ENCODE measurements at regions not wholly inside any gene's neighbourhood (a gene's known extent, or its start where the extent isn't known, plus 50 kb on each side); places are given as distances from the start of the nearest gene placed in this dataset.

DNA sequence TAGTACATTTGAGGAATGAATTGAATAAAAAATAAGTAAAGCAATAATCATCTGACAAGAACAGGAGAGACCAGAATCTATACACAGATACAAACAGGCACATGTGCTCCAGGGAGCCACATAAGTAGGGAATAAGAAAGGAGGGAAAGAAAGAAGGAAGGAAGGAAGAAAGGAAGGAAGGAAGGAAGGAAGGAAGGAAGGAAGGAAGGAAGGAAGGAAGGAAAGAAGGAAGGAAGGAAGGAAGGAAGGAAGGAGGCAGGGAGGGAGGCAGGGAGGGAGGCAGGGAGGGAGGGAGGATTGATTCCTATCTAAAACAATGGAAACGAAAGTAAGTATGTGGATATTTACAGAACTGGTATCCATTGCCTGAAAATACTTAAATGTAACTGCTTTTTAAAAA is 475.8 kb downstream of the NLGN4X start:
- TF ChIP-seq, protein P1, sequence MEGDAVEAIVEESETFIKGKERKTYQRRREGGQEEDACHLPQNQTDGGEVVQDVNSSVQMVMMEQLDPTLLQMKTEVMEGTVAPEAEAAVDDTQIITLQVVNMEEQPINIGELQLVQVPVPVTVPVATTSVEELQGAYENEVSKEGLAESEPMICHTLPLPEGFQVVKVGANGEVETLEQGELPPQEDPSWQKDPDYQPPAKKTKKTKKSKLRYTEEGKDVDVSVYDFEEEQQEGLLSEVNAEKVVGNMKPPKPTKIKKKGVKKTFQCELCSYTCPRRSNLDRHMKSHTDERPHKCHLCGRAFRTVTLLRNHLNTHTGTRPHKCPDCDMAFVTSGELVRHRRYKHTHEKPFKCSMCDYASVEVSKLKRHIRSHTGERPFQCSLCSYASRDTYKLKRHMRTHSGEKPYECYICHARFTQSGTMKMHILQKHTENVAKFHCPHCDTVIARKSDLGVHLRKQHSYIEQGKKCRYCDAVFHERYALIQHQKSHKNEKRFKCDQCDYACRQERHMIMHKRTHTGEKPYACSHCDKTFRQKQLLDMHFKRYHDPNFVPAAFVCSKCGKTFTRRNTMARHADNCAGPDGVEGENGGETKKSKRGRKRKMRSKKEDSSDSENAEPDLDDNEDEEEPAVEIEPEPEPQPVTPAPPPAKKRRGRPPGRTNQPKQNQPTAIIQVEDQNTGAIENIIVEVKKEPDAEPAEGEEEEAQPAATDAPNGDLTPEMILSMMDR (IDR thresholded peaks at IDR 0.05; ENCODE audit: control insufficient read depth, insufficient read depth, low read depth, low read length, missing control alignments): no peak
- H3K4me3 ChIP-seq (ENCODE audit: control insufficient read depth, low read depth, low read length): no peak overlapping the region
- no peak for DNase-seq (ENCODE audit: low read depth)

DNA sequence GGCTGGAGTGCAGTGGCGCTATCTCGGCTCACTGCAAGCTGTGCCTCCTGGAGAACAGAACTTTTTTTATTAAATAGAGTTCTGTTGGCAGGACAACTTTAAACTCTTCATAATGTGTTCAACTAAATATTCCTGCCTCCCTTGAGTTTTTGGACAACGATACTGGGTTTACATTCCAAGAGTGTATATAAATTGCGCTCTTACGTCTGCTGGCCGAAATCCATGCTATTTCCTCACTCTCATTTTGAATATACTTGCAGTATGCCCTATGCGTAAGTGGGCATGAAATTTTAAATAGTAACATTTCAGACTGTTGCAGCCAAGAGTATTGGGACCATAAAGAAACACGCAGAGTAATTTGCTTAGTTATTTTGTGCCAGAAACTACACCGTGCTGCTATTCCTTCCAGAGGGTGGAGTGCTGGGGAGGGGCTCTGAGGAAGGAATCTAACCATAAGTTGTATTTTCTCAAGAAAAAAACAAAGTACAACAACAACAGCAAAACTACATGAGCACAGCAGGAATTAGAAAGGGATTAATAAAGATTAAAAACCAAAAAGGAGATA is 480.0 kb downstream of the NLGN4X start:
- DNase-seq (ENCODE audit: low read depth): no peak
- TF ChIP-seq, protein P1 (IDR thresholded peaks at IDR 0.05; ENCODE audit: control insufficient read depth, insufficient read depth, low read depth, low read length, missing control alignments): no peak
- H3K4me3 ChIP-seq (ENCODE audit: control insufficient read depth, low read depth, low read length): no peak overlapping the region

DNA sequence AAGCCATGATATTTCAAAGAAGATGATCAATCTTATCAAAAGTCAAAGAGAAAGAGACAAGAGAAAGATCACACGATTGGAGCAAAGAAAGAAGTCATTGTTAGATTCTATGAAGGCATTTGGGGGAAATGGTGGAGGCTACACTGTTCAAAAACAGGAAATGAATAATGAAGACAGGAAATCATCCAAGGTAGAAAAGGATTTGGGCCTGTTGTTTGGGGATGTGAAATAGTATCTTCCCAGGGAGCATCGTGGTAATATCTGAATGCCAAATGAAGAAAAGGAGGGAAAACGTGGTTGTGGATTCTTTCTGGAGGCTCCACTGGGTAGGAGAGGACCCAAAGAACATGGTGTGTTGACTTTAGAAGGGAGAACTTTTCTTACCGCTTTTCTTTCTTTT is 482.4 kb downstream of the NLGN4X start:
- TF ChIP-seq, protein P1 (IDR thresholded peaks at IDR 0.05; ENCODE audit: control insufficient read depth, insufficient read depth, low read depth, low read length, missing control alignments): no peak
- DNase-seq (ENCODE audit: low read depth): no peak
- H3K4me3 ChIP-seq (ENCODE audit: control insufficient read depth, low read depth, low read length): no peak overlapping the region

DNA sequence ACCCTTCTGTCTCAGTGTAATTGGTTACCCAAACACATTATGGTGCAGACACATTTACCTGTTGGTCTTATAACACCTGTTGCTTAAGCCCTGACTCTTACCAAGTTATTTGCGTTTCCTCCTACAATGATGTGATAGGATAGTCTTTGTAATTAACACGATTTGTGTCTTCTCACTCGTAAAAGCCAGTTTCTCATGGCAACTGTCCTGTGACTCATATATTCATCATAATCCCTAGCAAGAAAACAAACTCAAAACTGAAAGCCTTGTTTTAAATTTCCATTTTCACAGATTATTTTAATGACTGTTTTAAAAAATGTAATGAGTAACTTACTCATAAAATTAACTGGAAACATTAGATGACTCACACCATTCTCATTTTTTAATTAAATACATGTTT is 495.2 kb downstream of the NLGN4X start:
- TF ChIP-seq, protein P1 (IDR thresholded peaks at IDR 0.05; ENCODE audit: control insufficient read depth, insufficient read depth, low read depth, low read length, missing control alignments): no peak
- H3K4me3 ChIP-seq (ENCODE audit: control insufficient read depth, low read depth, low read length): no peak overlapping the region

DNA sequence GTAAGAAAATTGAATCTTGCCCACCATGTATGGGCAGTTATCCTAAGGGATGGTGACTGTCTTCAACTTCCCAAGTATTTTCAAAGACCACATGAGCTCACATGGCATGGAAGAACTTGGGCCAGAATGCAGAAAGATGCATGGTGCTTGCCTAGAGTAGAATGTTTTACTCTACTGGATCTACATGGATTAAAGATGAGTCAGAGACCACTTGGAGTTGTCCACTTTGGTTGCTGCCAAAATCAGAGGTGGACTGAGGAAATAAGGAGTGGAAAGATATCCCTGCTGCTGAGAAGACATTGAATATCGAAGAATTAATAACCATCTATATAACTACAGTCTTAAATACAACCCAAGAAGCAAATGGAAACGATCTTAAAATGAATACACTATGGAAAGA is 498.1 kb downstream of the NLGN4X start:
- DNase-seq (ENCODE audit: low read depth): no peak
- TF ChIP-seq, protein P1 (IDR thresholded peaks at IDR 0.05; ENCODE audit: control insufficient read depth, insufficient read depth, low read depth, low read length, missing control alignments): no peak
- H3K4me3 ChIP-seq (ENCODE audit: control insufficient read depth, low read depth, low read length): no peak overlapping the region

More for the DNA sequence above, 495.2 kb downstream of the NLGN4X start:
- no peak for DNase-seq (ENCODE audit: low read depth)

DNA sequence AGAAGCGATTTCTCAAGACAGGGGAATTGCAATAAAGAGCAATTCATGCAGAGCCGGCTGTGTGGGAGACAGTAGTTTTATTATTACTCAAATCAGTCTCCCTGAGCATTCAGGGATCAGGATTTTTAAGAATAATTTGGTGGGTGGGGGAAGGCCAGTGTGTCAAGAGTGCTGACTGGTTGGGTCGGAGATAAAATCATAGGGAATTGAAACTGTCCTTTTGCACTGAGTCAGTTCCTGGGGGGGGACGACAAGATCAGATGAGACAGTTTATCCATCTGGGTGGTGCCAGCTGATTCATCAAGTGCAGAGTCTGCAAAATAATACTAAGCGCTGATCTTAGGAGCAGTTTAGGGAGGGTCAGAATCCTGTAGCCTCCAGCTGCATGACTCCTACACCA is 502.4 kb downstream of the NLGN4X start:
- DNase-seq (ENCODE audit: low read depth): no peak
- TF ChIP-seq, protein P1 (IDR thresholded peaks at IDR 0.05; ENCODE audit: control insufficient read depth, insufficient read depth, low read depth, low read length, missing control alignments): no peak
- no peak overlapping the region for H3K4me3 ChIP-seq (ENCODE audit: control insufficient read depth, low read depth, low read length)

DNA sequence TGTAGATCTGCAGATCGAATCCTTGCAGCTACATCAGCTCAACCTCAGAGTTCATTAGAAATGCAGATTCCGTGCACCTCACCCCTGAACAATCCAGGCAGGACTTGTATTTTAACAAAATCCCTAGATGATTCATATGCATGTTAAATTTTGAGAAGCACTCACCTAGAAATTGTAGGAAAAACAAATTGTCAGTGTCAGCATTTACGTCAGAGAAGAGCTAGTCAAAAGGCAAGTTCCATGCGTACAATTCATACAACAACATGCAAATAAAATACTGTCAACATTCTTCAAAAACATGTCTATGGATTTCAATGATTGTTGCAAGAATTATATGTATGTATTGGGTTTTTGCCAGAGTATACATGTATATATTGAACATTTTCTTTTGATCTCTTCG is 504.5 kb downstream of the NLGN4X start:
- no peak overlapping the region for H3K4me3 ChIP-seq (ENCODE audit: control insufficient read depth, low read depth, low read length)
- TF ChIP-seq, protein P1 (IDR thresholded peaks at IDR 0.05; ENCODE audit: control insufficient read depth, insufficient read depth, low read depth, low read length, missing control alignments): no peak
- DNase-seq (ENCODE audit: low read depth): no peak
